ENCODE measurements at regions not wholly inside any gene's neighbourhood (a gene's known extent, or its start where the extent isn't known, plus 50 kb on each side); places are given as distances from the start of the nearest gene placed in this dataset.
"Not testable (repeated sequence)": the region's sequence is repeated elsewhere in the genome, so short reads cannot be mapped to it uniquely, and the experiment has no call there.

- TF ChIP-seq CTCF, POLR2A (IDR thresholded peaks at IDR 0.05): not testable (repeated sequence)
Observed at GRCh38 chr22:35487623-35488022, 53.0 kb upstream of the RASD2 start.

All from lower leg skin (tissue), 3 donors.